ENCODE measurements at regions not wholly inside any gene's neighbourhood (a gene's known extent, or its start where the extent isn't known, plus 50 kb on each side); places are given as distances from the start of the nearest gene placed in this dataset.
A peak's percentile ranks its signal among the peaks of the same experiment; 100 is the strongest.

DNA sequence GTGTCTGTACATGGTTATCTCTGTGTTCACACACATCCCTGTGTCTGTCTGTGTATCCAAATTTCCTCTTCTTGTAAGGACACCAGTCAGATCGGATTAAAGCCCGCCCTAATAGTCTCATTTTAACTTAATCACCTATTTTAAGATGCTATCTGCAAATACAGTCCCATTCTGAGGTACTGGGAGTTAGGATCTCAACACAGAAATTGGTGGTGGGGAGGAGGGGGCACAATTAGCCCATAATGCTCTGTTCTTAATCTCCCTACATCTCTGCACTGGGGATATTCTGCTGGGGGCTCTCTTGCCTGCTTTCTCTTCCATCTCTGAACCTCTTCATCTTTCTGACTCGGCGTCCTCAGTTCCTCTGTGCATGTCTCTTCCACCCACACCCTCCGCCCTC is 320.7 kb downstream of the CDC5L start:
- no peak for DNase-seq

- peak in 1 of 3 donors; percentile 52 for DNase-seq
Measured at GRCh38 chr6:44712353-44713111, 325.0 kb downstream of the CDC5L start.

- peak in 1 of 3 donors; percentile 40 for DNase-seq
Measured at GRCh38 chr6:44715188-44715587, 327.7 kb downstream of the CDC5L start.

DNA sequence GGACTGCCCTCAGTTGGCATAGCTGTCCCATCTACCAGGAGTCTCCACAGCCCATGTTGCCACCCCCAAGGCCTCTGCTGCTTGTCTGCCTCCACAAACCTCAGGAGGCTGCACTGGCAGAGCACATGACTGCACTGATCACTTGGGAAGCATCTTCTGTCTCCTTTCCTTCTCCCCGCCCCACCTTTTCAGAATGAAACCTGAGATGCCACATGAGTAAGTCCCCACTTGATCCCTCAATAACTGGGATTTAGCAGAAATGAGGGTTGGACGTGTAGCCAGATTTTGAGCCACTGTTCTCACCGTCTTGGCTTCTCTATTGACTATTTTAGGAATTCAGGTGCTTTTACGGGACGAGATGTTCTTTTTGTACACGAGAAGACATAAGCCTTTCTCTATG is 328.4 kb downstream of the CDC5L start:
- no peak for DNase-seq

DNA sequence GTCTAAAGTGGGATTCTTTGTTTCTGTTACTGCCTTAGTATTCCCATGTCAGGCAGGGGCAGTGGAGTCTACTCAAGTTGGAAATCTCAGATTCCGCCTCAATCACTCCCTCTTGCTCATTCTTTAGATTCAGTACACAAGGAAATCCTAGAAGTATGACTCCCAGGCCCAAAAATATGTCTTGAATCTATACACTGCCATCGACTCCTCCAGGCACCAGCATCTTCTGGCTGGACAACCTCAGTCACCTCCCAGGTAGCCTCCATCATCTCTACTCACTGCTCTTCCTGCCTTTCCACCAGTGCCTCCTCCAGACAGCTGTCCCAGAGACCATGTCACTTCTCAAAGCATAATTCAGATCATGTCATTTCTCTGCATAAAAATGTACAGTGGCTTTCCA is 329.9 kb downstream of the CDC5L start:
- DNase-seq: no peak

DNA sequence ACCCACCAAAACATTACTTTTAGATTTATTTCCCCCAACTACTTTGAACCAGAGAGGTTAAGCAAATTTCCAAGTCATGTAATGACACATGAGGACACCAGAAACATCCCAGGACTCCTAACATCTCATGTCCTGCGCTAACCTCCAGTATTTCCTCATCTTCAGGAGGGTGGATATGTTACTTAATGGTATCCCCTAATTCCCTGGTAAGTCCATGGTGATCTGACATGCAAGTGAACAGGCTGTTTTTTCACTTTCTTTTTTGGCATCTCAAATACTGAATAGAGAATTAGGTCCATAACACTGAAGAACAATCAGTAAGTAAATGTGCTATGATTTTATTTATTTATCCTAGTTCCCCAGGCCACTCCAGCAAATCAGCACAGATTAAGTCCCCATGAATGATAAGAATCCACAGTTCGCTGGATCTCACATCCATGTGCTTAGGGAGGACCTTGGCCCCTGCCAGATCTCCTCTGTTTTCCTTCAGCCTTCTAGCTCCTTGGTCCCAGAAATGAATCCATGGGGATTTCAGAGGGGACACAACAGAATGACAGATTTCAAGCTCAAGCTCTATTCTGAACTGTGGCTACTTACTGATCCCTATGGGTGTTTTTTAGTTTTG is 334.6 kb downstream of the CDC5L start:
- DNase-seq: no peak

DNA sequence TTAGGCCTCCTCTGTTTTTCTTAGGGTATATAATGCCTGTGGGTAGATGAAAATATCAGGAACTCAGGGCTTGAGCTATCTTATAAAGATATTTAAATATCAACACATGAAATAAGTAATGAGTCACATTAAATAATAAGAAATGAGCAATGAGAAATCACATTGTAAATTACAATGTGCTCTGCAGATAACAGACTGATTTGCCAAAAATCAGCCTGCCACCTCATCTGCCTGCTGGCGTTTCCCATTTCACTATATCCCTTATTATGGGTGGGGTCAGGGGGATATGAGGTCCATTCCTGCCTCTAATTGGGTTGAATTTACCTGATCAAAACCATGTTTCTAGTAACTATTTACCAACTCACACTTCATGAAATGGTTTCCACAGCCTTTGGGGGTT is 335.2 kb downstream of the CDC5L start:
- DNase-seq: no peak

GRCh38 chr6:44723439-44724197 is 336.1 kb downstream of the CDC5L start:
- DNase-seq: no peak

DNA sequence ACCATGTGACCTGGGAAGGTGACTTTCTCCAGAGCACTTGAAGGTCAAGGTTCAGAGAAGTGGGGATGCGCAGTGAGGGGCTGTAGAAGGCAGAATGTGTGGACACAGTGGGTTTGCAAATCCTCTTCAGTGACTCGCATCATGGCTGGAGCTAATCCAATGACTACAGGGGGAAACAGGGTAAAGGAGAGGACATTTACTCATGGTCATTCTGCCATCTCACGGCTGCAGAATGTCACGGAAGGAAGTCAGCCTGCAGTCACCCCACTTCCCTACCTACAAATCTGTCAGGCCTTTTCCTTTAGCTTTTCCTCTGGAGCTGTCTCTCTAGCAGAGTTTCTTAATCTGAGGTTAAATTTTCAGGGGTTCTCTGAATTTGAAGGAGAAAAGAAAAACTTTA is 337.6 kb downstream of the CDC5L start:
- DNase-seq: no peak

DNA sequence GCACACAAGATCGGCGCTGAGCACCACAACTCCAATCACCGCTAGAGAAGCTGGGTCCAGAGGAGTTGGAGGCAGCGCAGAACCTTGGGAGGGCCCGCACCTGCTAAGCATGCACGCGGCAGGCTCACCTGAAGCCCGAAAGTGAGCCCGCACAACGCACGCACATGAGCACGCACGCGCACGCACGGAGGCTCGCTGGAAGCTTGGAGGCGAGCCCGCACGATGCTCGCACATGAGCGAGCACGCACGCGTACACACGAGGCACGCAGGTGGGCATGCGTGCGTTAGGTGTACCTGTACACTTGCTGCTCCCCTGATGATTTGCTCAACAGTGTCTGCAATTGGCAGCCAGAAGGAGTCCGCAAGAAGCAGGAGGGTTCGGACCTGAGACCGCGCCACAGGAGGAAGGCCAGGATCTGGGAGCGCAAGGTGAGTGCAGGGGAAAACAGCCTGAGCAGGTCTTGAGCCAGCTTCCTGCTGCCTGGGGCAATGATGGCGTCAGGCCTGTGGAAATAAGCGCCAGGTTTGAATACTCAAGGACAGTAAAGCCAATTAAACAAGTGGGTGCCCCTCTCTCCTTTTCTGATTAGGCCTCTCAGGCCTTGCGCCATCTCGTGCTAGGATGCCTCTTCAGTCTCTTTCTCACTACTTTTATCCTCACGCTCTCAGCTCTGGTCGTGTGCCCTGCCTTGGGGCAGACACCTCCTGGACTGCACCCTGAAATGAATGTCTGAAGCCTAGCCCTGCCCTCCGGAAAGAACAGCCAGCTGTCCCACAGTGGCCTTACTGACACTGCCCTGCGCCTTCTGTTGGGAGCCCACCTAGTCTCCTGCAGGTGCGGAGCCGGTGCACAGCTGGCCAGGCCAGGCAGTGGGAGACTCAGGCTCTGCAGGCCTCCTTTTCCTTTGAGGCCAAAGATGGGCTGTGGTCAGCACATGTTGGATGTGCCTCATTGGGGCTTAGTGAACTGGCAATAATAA is 340.4 kb downstream of the CDC5L start:
- no peak for DNase-seq

GRCh38 chr6:44730771-44731391 is 343.4 kb downstream of the CDC5L start:
- no peak for DNase-seq

DNA sequence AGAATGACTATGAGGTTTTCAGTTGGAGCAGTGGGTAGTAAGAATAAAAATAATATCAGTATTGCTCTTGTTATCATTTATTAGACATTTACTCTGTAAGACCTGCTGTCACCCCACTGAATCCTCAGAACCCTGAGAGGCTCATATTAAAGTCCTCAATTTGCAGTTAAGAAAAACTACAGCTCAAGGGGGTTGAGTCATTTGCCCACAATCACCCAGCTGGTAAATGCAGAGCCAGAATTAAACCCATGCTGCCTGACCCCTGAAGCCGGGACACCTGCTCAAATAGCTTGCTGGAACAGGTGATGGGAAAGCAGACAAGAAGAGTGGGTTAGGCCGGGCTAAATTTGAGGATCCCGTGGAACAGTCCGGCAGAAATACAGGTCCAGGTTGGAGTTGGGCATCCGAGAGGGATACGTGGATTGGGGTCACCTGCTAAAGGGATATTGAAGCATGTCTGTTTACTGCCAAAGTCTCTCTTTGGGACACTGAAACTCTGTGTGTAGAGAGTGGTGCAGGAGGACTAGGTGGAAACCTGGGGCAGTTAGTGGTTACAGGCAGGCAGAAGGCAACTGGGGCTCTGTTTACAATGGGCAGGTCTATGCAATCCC is 344.1 kb downstream of the CDC5L start:
- no peak for DNase-seq

- no peak for DNase-seq
Measured at GRCh38 chr6:44732243-44732642, 344.7 kb downstream of the CDC5L start.

- no peak for DNase-seq
Measured at GRCh38 chr6:44733126-44733525, 345.6 kb downstream of the CDC5L start.

GRCh38 chr6:44733868-44734267 is 346.4 kb downstream of the CDC5L start:
- peak; percentile 43 to 78 (median 57) for DNase-seq

DNA sequence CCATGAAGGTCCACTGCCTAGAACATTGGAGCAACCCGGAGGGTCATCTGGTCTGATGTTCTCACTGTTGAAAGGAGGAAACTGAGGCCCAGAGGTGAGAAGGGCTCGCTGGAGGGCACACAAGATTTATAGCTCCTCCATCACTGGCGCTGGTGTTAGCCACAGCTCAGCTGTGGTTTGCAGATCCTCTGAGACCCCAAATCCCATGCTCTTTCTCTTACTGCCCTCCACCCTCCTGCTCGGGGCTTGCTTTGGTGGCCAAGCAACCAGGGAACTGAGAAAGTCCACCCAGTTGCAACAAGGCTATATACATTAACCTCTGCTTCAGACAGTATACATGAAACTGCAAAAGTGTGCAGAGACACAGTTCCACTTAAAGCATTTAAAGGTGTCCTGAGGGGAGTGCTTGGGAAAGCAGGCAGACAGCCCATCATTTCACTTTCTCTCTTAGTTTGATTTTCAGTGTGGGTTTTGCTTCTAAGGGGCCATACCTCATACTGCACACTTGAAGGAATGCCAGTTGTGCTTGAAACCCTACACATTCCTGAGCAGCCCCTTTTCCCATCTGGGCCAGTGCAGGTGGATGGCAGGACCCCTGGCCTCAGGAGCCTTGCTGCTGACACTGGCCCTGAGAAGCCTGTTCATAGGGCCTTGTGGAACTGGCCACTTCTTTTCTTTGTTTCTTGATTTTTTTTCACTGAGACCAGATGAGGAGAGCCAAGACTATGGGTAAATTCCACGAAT is 347.6 kb downstream of the CDC5L start:
- DNase-seq: no peak

- no peak for DNase-seq
Measured at GRCh38 chr6:44735630-44735963, 348.1 kb downstream of the CDC5L start.

DNA sequence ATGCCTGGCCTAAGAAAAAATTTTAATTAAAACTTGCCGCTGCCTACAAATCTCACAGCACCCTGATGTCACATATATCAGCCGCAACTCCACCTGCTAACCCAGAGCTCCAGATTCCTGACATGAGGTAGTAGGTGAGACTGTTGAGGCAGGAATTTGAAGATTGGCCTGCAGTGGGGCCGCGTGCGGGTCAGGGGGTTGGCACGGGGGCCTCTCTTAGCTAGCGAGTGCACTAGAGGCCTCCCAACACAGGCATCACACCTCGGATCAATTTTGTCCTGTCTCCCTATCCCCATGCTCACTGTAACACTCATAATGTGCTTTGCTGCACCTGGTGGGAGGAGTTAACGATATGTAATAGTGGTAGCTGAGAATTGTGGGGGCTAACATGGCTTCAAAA is 349.8 kb downstream of the CDC5L start:
- no peak for DNase-seq

DNA sequence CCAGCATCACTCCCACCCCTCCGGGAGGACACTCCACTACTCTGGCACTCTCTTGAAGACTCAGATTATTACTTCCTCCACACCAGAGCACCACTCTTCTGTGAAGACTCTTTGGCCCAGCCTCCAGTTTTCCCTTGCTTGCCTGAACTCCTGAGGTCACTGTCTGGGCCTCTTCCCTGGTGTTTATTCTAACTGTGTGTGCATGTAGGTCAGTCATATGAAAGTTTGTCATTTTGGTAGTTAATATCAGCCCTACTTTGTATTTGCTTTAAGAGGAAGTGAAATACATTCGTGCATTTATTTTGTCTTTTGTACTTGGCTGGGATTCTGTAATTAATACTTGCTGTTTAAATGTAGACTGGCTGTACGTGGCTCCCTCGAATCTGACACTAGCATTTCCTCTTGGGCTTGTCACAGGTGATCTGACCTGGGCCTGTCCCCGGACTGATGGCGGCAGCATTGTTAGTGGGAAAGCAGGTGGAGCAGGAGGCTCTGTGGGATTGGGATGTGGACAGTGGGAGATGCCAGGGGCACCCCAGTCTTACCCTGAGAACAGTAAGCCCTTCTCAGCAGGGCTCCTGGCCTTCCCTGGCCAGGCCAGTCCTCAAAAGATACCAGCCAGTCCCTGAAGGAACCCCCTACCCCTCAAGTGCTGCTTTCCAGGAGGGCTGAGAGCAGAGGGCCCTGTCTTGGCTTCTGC is 350.5 kb downstream of the CDC5L start:
- DNase-seq: no peak

Data from muscle of back (tissue), 3 donors.